ENCODE measurements at regions not wholly inside any gene's neighbourhood (a gene's known extent, or its start where the extent isn't known, plus 50 kb on each side); places are given as distances from the start of the nearest gene placed in this dataset.

- TF ChIP-seq CTCF (IDR thresholded peaks at IDR 0.05) (no peak), EZH2 (IDR thresholded peaks at IDR 0.05) (no peak)
Measured at GRCh38 chr2:153105829-153106578, 372.6 kb downstream of the RPRM start.
